HG02588 (cell line): ENCODE measurements at regions not wholly inside any gene's neighbourhood (a gene's known extent, or its start where the extent isn't known, plus 50 kb on each side); places are given as distances from the start of the nearest gene placed in this dataset.
"Not testable (repeated sequence)": the region's sequence is repeated elsewhere in the genome, so short reads cannot be mapped to it uniquely, and the experiment has no call there.

ENCODE experiments used
- ATAC-seq: cut with Tn5 transposase; IDR thresholded peaks from one replicate; pipeline ENCODE4 v1.9.1; 2021; ENCODE audit warnings: mild to moderate bottlenecking, moderate library complexity; ENCODE audit not compliant: unreplicated experiment

DNA sequence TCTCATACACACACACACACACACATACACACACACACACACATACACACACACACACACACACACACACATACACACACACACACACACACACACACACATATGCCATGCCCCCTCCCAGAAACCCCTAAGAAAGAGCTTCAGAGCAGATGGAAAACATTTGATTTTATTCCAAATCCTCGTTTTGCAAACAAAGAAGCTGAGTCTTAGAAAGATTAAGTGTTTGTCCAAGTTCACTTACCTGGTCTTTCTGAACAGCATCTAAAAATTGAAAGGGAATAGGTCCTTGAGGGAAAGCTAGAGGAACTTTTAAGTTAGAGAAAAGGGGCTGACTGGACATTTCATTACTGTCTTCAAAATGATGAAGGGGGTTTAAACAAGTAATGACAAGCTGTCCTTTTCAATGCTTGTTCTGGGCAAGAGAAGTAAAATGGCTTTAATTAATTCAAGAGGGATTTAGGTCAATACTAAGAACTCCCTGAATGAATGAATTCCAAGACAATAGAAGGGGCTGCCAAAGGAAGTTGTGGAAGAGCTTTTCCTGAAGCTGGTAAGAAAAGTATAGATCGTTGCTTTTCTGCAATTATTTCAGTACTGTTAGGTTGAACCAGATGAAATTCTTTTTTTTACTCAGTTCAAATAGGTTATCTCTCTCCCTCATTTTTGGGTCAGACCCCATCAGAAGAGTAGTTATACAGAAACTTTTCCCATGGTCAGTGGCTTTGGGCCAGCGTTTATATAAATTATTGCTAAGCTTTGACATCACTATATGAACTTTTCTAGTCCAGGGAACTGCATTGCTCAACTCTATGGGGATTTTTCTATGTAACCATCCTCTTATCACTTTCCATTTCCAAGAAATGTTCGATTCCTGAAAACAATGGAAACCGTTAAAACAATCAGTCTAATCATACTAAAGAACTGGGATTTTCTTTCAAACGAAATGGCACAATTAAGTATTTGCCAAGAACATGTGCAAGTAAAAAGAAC, 261.4 kb downstream of the MTERF1 start:
- no peak for ATAC-seq

DNA sequence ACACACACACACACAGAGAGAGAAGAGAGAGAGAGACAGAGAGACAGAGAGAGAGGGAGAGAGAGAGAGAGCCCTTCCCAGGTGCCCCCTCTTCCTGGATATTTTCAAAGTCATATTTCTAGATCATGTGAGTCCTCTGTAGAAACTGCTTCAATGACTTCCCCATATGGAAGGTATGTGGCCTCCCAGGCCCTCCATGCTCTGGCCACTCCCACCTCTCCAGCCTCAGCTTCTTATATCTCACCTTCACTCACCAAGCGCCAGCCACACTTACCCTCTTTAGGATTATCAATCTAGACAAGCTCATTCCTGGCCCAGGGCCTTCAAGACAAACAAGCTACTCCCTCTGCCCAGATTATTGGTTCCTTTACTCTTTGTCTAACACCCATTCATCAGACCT, 259.7 kb downstream of the MTERF1 start:
- no peak for ATAC-seq

DNA sequence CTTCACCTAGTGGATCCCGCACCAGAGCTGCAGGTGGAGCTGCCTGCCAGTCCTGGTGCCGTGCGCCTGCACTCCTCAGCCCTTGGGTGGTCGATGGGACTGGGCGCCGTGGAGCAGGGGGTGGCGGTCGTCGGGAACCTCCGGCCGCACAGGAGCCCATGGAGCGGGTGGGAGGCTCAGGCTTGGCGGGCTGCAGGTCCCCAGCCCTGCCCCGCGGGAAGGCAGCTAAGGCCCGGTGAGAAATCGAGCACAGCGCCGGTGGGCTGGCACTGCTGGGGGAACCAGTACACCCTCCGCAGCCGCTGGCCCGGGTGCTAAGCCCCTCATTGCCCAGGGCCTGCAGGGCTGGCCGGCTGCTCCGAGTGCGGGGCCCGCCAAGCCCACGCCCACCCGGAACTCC, 253.2 kb downstream of the MTERF1 start:
- not testable (repeated sequence) for ATAC-seq

DNA sequence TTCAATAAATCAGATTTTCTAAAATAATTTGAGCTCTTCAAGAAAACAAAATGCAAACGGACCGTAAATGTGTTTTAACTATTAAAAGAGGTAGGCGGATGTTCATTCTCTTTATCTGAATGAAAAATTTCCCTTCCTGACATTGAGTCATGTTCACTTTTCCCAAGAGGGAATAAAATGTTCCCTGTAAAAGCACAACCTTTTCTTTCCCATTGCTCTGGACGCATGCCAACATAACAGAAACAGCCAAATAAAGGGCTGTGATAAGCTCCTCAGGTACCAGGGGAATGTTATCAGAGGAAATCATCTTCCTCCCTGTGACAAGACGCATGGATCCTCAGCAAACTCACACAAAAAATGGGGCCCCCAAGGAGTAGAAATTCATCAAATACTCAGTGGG, 251.8 kb downstream of the MTERF1 start:
- no peak for ATAC-seq

DNA sequence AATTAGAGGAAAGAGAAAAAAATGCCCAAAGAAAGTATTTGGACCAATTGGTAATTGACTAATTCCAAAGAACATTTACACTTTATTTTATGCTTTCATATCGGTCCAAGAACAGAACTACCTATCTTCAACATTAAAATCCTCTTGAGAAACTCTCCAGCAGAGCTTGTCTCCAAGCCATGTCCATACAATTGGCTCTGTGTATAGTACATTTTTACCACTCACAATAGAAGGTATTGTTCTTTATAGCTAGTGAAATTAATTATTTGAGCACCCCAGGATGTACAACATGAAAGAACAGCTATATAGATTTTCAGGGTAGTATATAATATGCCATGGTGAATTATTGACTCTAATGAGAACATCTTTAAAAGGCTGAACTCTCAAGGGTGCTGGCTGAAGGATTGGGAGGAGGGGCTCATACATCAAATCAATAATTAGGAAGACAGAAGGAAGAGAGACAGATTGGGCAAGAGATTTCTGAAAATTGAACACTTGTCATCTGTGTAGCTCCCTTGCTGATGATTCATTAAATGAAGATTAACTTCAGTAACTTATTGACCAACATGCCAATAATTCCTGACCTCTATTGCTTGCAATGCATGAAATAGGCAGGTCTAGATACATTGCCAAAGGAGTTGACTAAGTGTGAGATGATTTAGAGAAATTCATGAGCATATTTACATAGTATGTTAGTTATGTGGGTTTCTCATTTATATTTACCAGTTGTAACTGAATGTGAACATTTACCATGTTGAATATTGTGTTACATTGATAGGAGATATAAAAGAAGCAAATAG, 249.7 kb downstream of the MTERF1 start:
- ATAC-seq = no peak

DNA sequence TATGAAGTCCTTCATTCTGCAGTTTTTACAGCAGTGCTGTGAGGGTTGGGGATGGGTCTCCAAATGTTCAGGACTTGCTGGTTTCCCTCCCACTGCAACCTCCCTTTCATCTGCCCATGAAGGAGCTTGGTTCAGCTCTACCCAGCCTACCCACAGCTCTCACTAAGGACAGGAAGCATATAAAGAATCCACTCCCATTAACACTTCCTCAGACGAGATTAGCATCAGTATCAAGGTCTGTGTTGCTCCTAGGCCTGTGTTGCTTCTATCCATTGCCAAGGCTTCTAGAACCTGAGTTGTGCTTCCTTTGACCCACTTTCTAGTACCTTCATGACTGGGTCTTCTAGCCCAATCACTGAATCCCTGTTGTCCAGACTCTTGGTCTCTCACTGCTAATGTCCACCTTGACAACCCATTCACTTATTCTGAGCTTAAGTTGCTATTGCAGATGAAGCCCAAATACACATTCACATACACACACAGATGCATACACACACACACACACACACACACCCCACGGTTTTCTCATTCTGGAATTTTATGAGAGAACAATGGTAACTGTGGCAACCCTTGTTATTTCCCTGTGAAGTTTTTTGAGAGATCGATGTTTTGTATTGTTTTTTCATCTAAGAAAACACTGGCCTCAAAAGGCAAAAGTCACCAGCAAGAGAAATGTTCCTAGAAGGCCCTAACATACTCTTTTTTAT, 248.1 kb downstream of the MTERF1 start:
- ATAC-seq = no peak

DNA sequence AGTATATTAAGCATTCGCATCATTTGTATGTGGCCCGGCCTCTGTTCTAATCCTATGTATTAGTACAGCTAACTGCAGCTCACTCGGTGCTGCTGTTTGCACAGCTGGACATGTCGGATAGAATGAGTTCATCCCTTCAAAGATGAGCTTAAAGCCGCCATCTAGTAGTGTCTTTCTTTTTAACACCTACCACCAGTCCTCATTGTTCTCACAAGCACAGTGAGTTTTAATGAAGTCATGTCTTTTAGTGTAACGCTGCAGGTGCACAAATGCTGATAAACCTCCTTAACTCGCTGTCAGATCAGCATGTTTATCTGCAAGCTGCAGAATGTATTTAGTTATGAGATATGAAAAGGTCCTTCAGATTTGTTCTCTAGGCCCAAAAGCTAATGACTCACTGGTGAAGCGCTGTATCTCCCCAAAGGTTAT, 247.5 kb downstream of the MTERF1 start:
- ATAC-seq = no peak

DNA sequence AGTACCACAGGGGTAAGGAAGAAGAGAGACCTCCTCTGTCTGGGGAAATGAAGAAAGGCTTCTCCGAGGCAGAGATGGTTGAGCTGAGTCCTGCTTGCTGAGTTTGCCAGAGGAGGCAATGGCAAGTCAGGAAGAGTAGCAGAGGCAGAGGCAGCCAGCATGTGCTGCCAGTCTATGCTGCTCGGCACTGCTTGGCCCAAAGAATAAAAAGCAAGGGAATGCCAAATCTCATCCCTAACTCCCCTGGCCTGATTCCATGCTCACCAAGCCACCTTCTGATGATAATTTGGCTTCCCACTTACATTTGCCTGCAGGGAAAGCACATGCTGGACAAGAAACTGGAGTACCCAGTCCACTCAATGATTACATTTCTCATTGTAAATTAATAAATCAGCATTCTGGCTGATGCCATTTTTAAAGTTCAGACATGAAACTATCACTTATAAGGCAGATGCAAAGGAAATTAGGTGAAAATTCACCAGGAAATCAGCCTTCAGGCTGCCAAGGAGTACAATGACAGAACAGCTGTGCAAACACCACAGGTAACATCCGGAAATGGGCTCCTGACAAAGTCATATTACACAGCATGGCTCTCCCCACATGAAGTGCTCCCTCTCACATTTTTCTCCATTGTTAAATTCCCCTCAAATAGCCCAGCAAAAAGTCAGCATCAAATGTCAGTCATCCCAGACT, 245.9 kb downstream of the MTERF1 start:
- ATAC-seq = no peak

DNA sequence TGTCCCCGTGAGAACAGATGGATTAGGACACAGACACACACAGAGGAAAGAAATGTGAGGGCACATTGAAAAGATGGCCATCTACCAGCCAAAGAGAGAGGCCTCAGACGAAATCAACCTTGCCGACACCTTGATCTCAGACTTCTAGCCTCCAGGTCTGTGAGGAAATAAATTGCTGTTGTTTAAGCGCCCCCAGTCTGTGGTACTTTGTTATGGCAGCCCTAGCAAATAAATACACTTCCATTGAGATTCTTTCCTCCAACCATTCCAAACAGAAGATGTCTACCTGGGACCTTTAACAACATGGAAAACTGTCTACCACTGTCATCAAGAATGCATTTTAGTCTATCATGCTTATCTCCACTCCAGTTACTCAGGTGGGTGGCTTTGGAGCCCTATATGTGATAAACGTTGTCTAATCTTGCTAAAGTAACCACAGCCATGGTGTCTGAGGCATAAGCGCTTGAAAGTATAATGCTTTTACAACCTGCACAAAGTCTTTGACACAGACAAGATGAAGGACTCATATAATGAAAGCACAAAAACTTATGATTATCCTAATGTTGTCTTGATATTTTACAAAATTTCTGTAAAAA, 244.3 kb downstream of the MTERF1 start:
- ATAC-seq = peak; percentile 67

DNA sequence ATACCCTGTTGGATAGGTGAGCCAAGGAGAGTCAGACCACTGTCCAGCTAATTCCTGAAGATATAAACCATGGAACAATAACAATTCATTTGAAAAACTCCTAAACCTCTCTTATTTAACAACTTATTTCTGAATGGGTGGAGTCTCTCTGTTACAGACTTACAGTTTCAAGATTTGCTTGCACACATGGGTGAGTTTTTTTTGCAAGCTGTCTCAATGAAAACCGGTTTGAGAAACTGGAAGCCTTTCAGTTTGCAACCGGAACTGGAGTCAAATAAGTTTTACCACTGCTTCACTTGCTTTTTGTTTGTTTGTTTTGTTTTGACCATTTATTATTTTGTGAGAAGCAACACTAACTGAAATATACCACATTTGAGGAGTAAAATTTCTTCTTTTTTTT, 243.8 kb downstream of the MTERF1 start:
- no peak for ATAC-seq

DNA sequence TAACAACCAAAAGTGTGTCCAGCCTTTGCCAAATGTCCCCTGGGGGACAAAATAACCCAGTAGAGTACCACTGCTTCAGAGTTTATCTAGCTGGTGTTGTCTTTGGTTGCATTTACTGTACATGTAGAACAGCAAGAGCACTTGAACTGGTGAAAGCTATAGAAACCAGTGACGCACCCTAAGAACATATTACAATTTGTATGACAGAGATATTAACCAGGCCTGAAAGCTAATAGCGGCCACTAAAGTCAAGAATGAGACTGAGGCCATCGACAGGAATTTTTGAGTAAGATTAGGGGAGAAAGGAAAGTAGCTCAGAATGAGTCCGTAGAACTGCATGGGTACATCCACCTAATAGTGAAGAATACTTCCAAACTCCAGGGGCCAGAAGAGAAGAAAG, 236.2 kb downstream of the MTERF1 start:
- no peak for ATAC-seq

DNA sequence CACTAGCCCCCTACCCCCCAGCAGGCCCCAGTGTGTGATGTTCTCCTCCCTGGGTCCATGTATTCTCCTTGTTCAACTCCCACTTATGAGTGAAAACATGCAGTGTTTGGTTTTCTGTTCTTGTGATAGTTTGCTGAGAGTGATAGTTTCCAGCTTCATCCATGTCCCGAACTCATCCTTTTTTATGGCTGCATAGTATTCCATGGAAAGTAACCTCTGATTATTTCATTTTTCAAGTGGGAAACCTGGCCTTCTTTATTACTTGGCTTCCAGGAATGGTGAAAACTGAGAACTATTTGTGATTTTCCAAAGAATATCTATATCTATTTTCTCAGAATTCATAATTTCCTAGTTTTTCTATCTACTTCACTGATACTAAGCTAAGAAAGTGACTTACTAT, 235.0 kb downstream of the MTERF1 start:
- no peak for ATAC-seq

DNA sequence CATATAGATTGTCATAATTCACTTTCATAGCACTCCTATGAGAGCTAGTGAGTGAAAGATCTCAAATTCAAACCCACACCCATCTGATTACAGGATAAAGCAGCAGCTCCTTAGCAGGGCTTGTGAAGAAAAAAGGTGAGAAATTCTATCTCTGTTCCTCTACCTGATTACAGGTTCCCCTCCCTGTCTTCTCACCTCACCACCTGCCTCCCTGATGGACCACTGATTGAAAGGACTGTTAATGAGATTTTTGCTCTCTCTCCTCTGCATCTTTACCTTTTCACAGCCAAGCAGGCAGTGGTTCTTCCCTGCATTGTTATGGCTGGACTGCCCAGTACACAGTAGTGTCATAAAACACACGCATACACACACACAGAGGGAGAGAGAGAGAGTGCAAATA, 228.5 kb downstream of the MTERF1 start:
- no peak for ATAC-seq

DNA sequence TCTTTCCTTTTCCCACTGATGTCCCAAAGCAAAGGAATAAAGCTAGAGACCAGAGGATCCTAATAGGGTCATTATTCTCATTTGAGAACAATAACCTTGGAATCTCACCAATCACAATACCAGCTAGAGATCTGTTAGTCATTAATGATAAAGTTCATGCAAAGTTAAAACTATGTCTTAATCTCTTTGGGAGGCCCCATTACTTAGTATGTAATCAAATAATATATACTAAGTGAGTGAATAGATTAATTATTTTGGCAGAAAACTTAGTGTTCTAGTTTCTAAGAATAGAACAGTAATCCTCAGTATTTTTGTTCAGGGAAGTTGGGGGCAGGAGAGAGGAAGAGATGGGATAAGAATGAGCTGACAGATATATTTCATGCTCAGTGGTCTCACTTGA, 227.2 kb downstream of the MTERF1 start:
- no peak for ATAC-seq

DNA sequence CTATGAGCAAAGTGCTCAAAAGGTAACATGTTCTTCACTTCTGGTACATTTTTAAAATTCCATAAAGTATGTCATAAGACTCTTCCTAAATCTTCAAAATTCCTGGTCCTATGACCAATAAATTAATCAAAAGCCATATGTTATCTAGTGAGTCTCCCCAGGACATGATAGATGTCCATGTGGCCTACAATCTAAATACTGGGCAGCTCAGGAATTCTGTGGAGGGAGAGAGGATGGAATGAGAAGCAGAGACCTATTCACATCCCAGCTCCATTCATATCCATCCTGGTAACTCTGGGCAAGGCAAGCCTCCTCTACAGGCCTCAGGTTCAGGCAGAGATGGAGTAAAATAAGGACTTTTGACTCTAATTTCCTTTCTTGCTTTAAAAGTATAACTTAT, 224.8 kb downstream of the MTERF1 start:
- no peak for ATAC-seq

DNA sequence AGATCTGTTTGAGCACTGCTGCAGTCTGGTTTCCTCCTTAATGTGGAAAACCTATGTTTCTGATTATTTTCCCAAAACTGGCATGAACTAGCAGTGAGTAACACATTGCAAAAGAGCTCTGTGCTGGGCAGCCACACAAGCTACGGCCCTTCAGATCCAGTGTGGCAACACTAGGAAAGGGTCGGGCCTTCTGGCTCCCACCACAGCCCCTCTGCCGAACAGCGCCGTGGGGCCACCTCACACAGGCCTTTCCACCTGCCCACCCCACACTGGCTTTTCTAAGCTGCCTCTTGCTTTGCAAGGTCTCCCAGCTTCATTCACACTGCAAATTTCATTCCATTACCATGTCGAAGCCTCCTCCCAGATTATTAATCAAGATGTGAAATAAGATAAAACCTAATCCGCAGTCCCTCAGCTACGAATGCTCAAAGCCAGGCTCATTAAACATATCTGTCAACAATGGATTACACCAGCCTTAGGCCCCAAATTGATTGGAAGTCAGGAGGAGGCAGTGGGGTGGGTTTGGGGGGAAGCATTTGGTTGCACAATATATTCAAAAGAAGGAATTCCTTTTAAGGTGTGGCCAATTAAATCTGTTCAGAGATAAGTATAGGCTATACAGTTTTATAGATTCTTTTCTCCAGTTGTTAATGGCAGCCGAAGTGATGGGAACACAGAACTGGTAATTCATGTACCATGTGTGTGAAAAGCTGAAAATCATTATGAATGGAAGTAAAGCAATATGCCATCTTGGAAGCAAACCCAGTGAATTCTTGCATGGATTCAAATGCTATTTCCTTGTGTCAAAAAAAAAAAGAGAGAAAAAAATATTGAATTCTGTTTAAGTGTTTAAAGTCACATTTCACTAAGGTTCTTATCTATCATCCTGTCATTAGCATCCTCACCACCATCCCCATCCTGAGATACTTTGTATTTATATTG, 223.7 kb downstream of the MTERF1 start:
- ATAC-seq = no peak

DNA sequence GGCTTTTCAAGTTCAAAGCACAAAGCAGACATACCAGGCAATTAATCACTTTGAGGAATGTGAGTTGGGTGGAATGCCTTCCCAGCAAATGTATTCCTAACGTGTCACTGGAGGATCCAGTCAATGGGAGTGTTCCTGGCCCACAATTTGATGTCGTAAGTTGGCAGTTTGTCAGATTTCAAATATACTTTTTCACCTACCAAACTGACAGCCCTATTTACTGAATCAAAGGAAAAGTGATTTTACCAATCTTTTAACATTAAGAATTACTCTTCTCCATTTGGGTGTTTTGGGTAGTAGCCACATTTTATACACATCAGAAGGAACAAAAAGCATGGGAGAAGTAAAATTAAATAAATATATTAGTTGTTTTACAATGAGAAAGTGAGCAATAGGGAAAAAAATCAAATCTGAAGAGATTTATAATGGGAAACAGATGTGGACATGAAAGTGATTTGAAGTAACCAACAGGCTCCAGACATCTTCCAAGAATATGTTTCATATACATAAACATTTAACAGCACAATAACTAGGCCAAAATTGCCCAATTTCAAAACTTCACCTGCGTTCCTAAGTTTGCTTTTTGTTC, 222.9 kb downstream of the MTERF1 start:
- ATAC-seq = no peak

DNA sequence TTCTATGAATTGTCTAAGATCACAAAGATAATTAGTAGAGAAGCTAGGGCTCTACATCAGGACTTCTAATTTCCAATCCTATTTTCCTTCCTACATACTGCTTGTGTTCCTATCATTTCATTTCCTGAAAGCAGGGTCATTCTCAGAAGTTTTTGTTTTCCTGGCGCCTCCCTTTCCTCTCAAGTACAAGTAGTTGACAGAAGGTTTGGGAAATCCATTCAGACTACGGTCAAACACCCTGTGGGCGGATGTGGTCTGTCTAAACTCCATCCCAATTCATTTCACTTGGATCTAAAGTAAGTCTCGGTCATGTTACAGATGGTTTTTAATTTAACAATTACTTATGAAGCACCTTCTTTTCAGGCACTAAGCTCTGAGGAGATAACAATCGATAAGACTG, 221.4 kb downstream of the MTERF1 start:
- ATAC-seq = no peak
